ENCODE measurements at regions not wholly inside any gene's neighbourhood (a gene's known extent, or its start where the extent isn't known, plus 50 kb on each side); places are given as distances from the start of the nearest gene placed in this dataset.

DNA sequence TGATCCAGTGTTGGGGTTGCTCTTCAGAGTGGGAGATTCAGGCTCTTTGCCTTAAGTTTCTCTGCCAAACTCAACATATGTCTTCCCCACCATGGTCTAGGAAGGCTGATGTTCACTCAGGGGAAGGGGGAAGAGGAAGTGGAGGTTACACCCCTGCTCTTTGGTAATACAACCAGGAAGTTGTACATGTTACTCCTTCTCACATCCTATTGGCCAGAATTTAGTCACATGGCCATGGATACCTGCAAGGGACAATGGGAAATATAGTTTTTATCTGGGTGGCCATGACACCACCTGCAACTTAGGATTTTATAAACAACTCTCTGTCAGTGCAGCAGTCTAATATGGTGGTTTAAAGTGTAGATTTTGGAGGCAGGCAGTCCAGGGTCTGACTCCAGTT, 150.9 kb downstream of the TBX5 start:
- TF ChIP-seq ZFX (IDR thresholded peaks at IDR 0.05; ENCODE audit: borderline replicate concordance) (no peak), CTCF (IDR thresholded peaks at IDR 0.05) (no peak)
- H3K27ac ChIP-seq: no peak overlapping the region

DNA sequence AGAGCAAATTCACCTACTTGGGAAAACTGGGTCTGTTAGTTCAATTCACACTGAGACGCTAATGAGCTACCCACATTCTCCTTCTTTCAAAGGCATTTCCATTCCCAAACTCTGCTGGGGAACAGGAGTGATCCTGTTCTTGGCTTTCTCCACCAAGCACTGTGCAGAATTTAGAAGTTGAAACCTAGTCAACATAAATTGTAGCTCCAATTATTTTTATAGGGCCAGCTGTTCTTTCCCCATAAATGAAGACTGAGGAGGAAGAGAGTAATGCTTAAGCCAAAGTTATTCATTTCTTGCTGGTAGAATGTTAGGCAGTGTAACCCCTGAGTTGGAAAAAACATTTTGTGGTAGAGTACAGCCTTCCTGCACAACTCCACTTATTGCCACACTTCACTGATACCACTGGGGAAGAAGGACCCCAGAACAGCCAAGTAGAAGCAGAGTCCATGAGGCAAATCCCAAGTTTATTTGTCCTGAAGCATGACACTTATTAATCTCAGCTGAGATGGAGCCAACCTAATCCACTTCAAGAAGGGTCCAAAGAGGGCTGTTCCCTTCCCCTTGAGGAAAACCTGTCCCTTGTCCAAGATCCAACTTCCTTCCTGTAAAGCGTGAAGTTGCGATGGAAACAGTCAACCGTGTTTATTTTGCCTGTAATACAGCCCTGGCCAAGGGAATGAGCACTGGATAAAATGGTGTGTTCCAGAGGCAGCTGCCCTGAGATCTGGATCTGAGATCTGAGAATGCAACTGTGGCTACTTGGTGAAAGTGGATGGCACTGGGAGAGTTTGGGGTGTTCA, 151.8 kb downstream of the TBX5 start:
- TF ChIP-seq ZFX (IDR thresholded peaks at IDR 0.05; ENCODE audit: borderline replicate concordance) (no peak), CTCF (IDR thresholded peaks at IDR 0.05) (no peak)
- no peak overlapping the region for H3K27ac ChIP-seq

DNA sequence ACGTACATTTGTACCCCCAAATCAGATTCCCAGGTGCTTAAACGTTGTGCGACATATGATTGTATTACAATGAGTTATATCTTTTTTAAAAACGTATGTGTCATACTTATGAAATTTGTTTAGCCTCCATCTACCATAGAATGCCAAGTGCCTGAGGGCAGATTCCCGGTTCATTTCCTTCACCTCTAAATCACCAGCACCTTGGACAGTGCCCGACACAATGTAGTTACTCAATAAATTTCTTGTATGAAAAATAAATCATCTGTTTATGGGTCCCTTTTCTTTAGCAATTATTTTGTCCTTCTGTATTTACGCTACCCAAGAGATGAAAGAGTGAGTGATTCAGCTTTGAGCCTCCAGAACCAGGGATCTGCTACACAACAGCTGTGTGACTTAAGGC, 157.4 kb downstream of the TBX5 start:
- no peak for TF ChIP-seq CTCF (IDR thresholded peaks at IDR 0.05)
- TF ChIP-seq ZFX (IDR thresholded peaks at IDR 0.05; ENCODE audit: borderline replicate concordance): no peak
- H3K27ac ChIP-seq: no peak overlapping the region

- TF ChIP-seq ZFX (IDR thresholded peaks at IDR 0.05; ENCODE audit: borderline replicate concordance) (no peak), CTCF (IDR thresholded peaks at IDR 0.05) (no peak)
- no peak overlapping the region for H3K27ac ChIP-seq
These were observed 160.4 kb downstream of the TBX5 start for GRCh38 chr12:114245555-114245954.

DNA sequence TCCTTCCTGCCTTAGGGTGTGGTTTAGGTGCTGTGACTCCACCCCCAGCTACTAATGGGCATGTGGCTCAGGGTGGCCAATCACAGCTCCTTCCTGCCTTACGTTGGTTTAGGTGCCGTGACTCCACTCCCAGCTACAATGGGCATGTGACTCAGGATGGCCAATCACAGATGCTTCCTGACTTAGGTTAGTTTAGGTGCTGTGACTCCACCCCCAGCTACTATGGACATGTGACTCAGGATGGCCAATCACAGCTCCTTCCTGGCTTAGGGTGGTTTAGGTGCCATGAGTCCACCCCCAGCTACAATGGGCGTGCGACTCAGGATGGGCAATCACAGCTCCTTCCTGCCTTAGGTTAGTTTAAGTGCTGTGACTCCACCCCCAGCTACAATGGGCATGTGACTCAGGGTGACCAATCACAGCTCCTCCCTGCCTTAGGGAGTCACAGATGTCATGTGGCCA, 163.9 kb downstream of the TBX5 start:
- TF ChIP-seq ZFX (IDR thresholded peaks at IDR 0.05; ENCODE audit: borderline replicate concordance) (no peak), CTCF (IDR thresholded peaks at IDR 0.05) (no peak)
- no peak overlapping the region for H3K27ac ChIP-seq

GRCh38 chr12:114240288-114240687, 165.7 kb downstream of the TBX5 start:
- no peak overlapping the region for H3K27ac ChIP-seq
- TF ChIP-seq ZFX (IDR thresholded peaks at IDR 0.05; ENCODE audit: borderline replicate concordance): no peak
- no peak for TF ChIP-seq CTCF (IDR thresholded peaks at IDR 0.05)

DNA sequence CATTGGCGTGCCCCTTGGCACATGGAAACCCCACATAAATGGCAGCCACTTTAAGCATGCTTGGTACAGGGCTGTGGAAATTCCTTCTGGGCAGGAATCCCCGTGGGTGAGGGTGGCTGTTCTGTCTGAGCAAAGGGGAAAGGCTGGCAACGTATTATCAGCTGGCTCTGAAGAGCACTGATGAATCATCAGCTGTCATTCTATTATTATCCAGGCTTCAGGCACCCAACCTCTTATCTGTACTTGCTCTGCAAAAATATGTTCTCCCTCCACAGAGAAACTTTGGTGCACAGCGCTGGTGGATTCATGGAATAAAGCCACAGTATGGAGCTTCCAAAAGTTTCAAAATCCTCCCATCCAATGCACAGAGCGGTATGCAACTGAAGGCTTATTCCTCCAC, 167.1 kb downstream of the TBX5 start:
- TF ChIP-seq CTCF (IDR thresholded peaks at IDR 0.05) (no peak), ZFX (IDR thresholded peaks at IDR 0.05; ENCODE audit: borderline replicate concordance) (no peak)

More for the DNA sequence above, 167.1 kb downstream of the TBX5 start:
- no peak overlapping the region for H3K27ac ChIP-seq

Data from 22Rv1 (cell line).